GM12878 (cell line): ENCODE measurements at regions not wholly inside any gene's neighbourhood (a gene's known extent, or its start where the extent isn't known, plus 50 kb on each side); places are given as distances from the start of the nearest gene placed in this dataset.

ENCODE experiments used
- ATAC-seq: fragments of 200-7000 bp; cut with Tn5 transposase; 3 replicates; pipeline ENCODE4 v1.9.1; 2020; ENCODE audit warnings: mild to moderate bottlenecking, moderate library complexity
- BruUV-seq: library from RNA; stranded (reverse); fragments of 400-500 nt; replicated peaks from 2 replicates; lab custom pipeline; 2021; lab: Mats Ljungman, UMichigan
- CTCF ChIA-PET: fragments of 300-600 bp; sonication (Branson Sonifier 250); formaldehyde crosslinking; extraction: SDS; loops from one replicate; lab custom pipeline; 2021; ENCODE audit warnings: inconsistent platforms; lab: Yijun Ruan, JAX
- POLR2A ChIA-PET: fragments of 350-600 bp; formaldehyde crosslinking; extraction: SDS; loops from one replicate; lab custom pipeline; 2021; ENCODE audit warnings: inconsistent platforms; lab: Charles Lee
- RAD21 ChIA-PET: fragments of 300-600 bp; sonication (Branson Sonifier 250); formaldehyde crosslinking; loops from one replicate; lab custom pipeline; 2023; ENCODE audit warnings: antibody characterized with exemption; ENCODE audit not compliant: unreplicated experiment; lab: Charles Lee
- SMC1A ChIA-PET: fragments of 300-600 bp; sonication (Branson Sonifier 250); formaldehyde crosslinking; loops from one replicate; lab custom pipeline; 2023; ENCODE audit not compliant: unreplicated experiment, uncharacterized antibody; lab: Charles Lee
- DNase-seq: peaks from one replicate; pipeline ENCODE4 v3.0.0-alpha.2; 2011; ENCODE audit warnings: low read depth, low spot score
- FAIRE-seq: peaks from 3 replicates; lab custom pipeline; 2011; peaks lifted over from hg19 to GRCh38; lab: Jason Lieb, UNC
- H2AFZ ChIP-seq: 2 replicates; pipeline ENCODE4 v1.6.0; 2011; ENCODE audit warnings: low read depth, low read length, control low read depth; ENCODE audit not compliant: control insufficient read depth
- H3K27ac ChIP-seq: 2 replicates; pipeline ENCODE4 v1.5.1; 2011; ENCODE audit warnings: control low read depth; ENCODE audit not compliant: control insufficient read depth, insufficient read depth
- H3K27me3 ChIP-seq, 2 experiments: replicated peaks in 1 of 2; 2 replicates each; pipeline versions ENCODE4 v1.6.0 to v1.6.1; 2011; ENCODE audit warnings: low read length in 1 of 2; ENCODE audit not compliant: control insufficient read depth in 2 of 2, insufficient read depth in 2 of 2
- H3K36me3 ChIP-seq, 2 experiments: 2 replicates each; pipeline ENCODE4 v1.5.1; 2011; ENCODE audit warnings: low read length in 1 of 2; ENCODE audit not compliant: control insufficient read depth in 2 of 2, insufficient read depth in 2 of 2
- H3K4me1 ChIP-seq: 2 replicates; pipeline ENCODE4 v1.6.1; 2011; ENCODE audit warnings: mild to moderate bottlenecking, low read length, moderate library complexity, mixed read lengths; ENCODE audit not compliant: control insufficient read depth, insufficient read depth
- H3K4me2 ChIP-seq: 2 replicates; pipeline ENCODE4 v1.6.0; 2011; ENCODE audit warnings: control low read depth; ENCODE audit not compliant: control insufficient read depth, insufficient read depth
- H3K4me3 ChIP-seq: fragments of 200-600 bp; sonication (generic); 2 replicates; pipeline ENCODE4 v1.5.1; 2016
- H3K79me2 ChIP-seq: 2 replicates; pipeline ENCODE4 v1.6.0; 2011; ENCODE audit warnings: low read length; ENCODE audit not compliant: control insufficient read depth, insufficient read depth
- H3K9ac ChIP-seq: 2 replicates; pipeline ENCODE4 v1.8.0; 2011; ENCODE audit warnings: low read length, control low read depth, mixed read lengths; ENCODE audit not compliant: control insufficient read depth, insufficient read depth
- H3K9me3 ChIP-seq: replicated peaks from 3 replicates; pipeline ENCODE4 v1.5.1; 2011; ENCODE audit warnings: mild to moderate bottlenecking, low read length; ENCODE audit not compliant: control insufficient read depth, insufficient read depth
- H4K20me1 ChIP-seq: 2 replicates; pipeline ENCODE4 v1.6.0; 2011; ENCODE audit not compliant: control insufficient read depth, insufficient read depth
- ASH2L ChIP-seq: fragments of 300-600, 200-600 bp; sonication (generic); IDR thresholded peaks from 2 replicates; pipeline ENCODE4 v1.6.1; 2017; ENCODE audit warnings: low read depth, mild to moderate bottlenecking, borderline replicate concordance
- ESRRA ChIP-seq: IDR thresholded peaks from 2 replicates; pipeline ENCODE4 v1.6.1; 2012; ENCODE audit warnings: mild to moderate bottlenecking, low read length, improper control_type of control experiment
- IKZF2 ChIP-seq, 2 experiments: fragments of 450-650 bp; IDR thresholded peaks; 2 replicates each; pipeline ENCODE4 v1.6.1; 2017; ENCODE audit warnings: mild to moderate bottlenecking in 2 of 2, moderate library complexity in 2 of 2
- MYC ChIP-seq: IDR thresholded peaks from 2 replicates; pipeline ENCODE4 v1.6.1; 2011; ENCODE audit warnings: mild to moderate bottlenecking, low read length, moderate library complexity, inconsistent platforms; ENCODE audit not compliant: insufficient read depth, insufficient replicate concordance, insufficient read length, severe bottlenecking
- NFYB ChIP-seq: IDR thresholded peaks from 2 replicates; pipeline ENCODE4 v1.6.1; 2011; ENCODE audit warnings: low read depth, mild to moderate bottlenecking, low read length, improper control_type of control experiment, moderate library complexity; ENCODE audit not compliant: insufficient read depth
- RELA ChIP-seq: fragments of 450-650 bp; IDR thresholded peaks from 2 replicates; pipeline ENCODE4 v1.8.0; 2014; ENCODE audit warnings: borderline replicate concordance; ENCODE audit not compliant: partially characterized antibody
- RFX5 ChIP-seq: IDR thresholded peaks from 2 replicates; pipeline ENCODE4 v1.6.1; 2011; ENCODE audit warnings: low read depth, low read length, improper control_type of control experiment
- SREBF1 ChIP-seq: IDR thresholded peaks from 2 replicates; pipeline ENCODE4 v1.6.1; 2012; ENCODE audit warnings: mild to moderate bottlenecking, low read length
- SREBF2 ChIP-seq: IDR thresholded peaks from 2 replicates; pipeline ENCODE4 v1.6.1; 2012; ENCODE audit warnings: mild to moderate bottlenecking, low read length
- STAT3 ChIP-seq: IDR thresholded peaks from 2 replicates; pipeline ENCODE4 v1.6.1; 2011; ENCODE audit warnings: low read depth, low read length, improper control_type of control experiment
- WGBS: methylation state at CpG from one replicate; pipeline ENCODE4 v1.1.6; 2016; ENCODE audit warnings: low lambda C conversion rate; ENCODE audit not compliant: insufficient replicate concordance, insufficient coverage; ENCODE audit errors: missing lambda C conversion rate; 5-methylcytosine and 5-hydroxymethylcytosine counted together
- in situ Hi-C: fragments of 300-500 bp; cut with MboI; formaldehyde crosslinking; loops from 9 replicates; pipeline ENCODE4 v1.14.3; 2018; ENCODE audit warnings: mixed read lengths
- intact Hi-C: fragments of 100-400 bp; cut with micrococcal nuclease; formaldehyde crosslinking; loops from one replicate; pipeline ENCODE4 v1.14.2; 2022; ENCODE audit not compliant: unreplicated experiment
- TF ChIP-seq, protein P1 (sequence below): fragments of 450-650 bp; IDR thresholded peaks from 2 replicates; pipeline ENCODE4 v1.6.1; 2016; ENCODE audit warnings: mild to moderate bottlenecking
- TF ChIP-seq, protein P2 (sequence below): fragments of 450-650 bp; IDR thresholded peaks from 2 replicates; pipeline ENCODE4 v1.6.1; 2017; ENCODE audit warnings: antibody characterized with exemption, mild to moderate bottlenecking, moderate library complexity

DNA sequence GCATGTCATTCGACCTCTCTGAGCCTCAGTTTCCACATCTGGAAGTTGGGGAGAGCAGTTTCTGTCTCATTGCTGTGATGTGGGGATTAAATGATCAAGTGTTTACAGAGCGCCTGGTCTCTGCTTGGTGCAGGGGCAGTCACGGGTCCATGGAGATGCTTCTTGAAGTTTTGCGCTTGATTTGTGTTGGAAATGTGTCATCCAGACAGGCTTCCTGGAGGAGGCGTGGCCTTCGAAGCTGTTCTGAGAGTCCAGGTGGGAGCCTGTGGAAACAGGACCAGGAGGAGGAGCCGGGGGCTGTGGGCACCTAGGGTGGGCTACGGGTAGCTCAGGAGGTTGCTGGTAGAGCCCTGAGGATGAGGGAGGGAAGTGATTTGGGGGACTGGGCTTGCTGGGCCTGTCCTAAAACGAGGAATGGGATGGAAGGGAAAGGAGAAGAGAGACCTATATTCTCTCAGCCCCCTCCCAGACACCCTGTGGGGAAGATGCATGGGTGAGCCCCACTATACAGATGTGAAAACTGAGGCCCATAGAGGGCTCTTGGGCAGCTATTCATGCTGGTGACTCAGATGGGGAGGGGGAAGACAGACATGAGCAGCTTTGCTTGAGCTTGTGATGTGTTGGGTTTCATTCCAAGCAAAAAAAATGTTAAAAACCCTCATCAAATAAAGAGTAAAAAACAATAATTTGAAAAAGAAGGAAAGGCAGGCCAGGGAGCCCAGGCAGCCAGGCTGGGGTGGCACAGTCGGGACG is 107.2 kb upstream of the WNT4 start:
- H3K4me2 ChIP-seq = no peak overlapping the region
- H3K27ac ChIP-seq = no peak overlapping the region
- SMC1A ChIA-PET = no interaction called here
- no peak overlapping the region for H2AFZ ChIP-seq
- no peak for FAIRE-seq
- TF ChIP-seq STAT3 (no peak), ASH2L (no peak), ESRRA (no peak)
- TF ChIP-seq, protein P1, sequence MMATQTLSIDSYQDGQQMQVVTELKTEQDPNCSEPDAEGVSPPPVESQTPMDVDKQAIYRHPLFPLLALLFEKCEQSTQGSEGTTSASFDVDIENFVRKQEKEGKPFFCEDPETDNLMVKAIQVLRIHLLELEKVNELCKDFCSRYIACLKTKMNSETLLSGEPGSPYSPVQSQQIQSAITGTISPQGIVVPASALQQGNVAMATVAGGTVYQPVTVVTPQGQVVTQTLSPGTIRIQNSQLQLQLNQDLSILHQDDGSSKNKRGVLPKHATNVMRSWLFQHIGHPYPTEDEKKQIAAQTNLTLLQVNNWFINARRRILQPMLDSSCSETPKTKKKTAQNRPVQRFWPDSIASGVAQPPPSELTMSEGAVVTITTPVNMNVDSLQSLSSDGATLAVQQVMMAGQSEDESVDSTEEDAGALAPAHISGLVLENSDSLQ = no peak
- TF ChIP-seq, all 136 proteins: peak for 0
- ChIA-PET CTCF (interaction anchor here (1.1 kb wide), 1 partner anchor 79 kb away, joined by 3 read pairs; no protein-coding TSS in a partner anchor), POLR2A (no interaction called here), RAD21 (no interaction called here)
- peaks cover 0 to 8% of the 10 kb centered on the region in 2 experiments; a peak in 3 of 4 replicates for H3K27me3 ChIP-seq
- H3K9me3 ChIP-seq = no peaks in the 10 kb centered on the region
- H3K4me1 ChIP-seq = no peaks in the 10 kb centered on the region
- no peaks in the 10 kb centered on the region for H3K36me3 ChIP-seq
- intact Hi-C loops (no loop called here), in situ Hi-C loops (no loop called here)
- ATAC-seq (no peak), DNase-seq (no peak)
- no TSS peak for BruUV-seq
- no peak overlapping the region for H3K4me3 ChIP-seq
- no peaks in the 10 kb centered on the region for H3K79me2 ChIP-seq
- no peak overlapping the region for H3K9ac ChIP-seq
- H4K20me1 ChIP-seq = 0 out of 2 replicates have a peak, but pooled peaks cover 3% of the 10 kb centered on the region
- 19% methylated on average over 11 of the region's 11 CpGs for WGBS

DNA sequence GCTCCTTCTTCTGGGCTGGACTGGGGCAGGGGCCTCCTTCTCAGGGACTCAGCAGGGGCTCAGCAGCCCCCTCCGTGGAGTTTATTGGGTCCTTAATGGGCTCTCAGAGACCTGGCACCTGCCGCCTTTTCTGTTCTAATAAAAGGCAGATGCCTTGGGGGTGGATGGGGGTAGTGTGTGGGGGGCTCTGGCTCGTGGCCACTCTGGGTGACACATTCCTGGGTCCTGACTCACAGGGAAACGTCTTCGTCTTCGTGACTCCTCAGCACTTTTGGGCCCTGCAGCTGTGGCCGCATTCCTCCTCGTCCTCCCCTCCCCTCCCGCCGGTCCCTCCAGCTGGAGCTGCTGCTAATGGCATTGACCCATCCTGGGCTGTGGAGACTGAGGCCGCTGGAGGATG is 107.8 kb upstream of the WNT4 start:
- RAD21 ChIA-PET = no interaction called here
- DNase-seq (no peak), FAIRE-seq (no peak), ATAC-seq (no peak)
- Histone ChIP-seq H3K9me3 (no peaks in the 10 kb centered on the region), H4K20me1 (0 out of 2 replicates have a peak, but pooled peaks cover 3% of the 10 kb centered on the region), H3K4me3 (no peak overlapping the region), H3K27me3 (peaks cover 0 to 8% of the 10 kb centered on the region in 2 experiments; a peak in 3 of 4 replicates), H3K9ac (no peak overlapping the region), H2AFZ (no peak overlapping the region), H3K36me3 (no peaks in the 10 kb centered on the region), H3K79me2 (no peaks in the 10 kb centered on the region), H3K4me1 (no peaks in the 10 kb centered on the region), H3K27ac (no peak overlapping the region), H3K4me2 (no peak overlapping the region)
- CTCF ChIA-PET = no interaction called here
- intact Hi-C loops (no loop called here), in situ Hi-C loops (no loop called here)
- SMC1A ChIA-PET = no interaction called here
- 27% methylated on average over 4 of the region's 11 CpGs for WGBS
- POLR2A ChIA-PET = no interaction called here
- no TSS peak for BruUV-seq
- TF ChIP-seq MYC (no peak), SREBF2 (no peak), SREBF1 (no peak), RFX5 (no peak), NFYB (no peak), IKZF2 (IDR thresholded peaks at IDR 0.05) (no peak), RELA (no peak)
- TF ChIP-seq, protein P2, sequence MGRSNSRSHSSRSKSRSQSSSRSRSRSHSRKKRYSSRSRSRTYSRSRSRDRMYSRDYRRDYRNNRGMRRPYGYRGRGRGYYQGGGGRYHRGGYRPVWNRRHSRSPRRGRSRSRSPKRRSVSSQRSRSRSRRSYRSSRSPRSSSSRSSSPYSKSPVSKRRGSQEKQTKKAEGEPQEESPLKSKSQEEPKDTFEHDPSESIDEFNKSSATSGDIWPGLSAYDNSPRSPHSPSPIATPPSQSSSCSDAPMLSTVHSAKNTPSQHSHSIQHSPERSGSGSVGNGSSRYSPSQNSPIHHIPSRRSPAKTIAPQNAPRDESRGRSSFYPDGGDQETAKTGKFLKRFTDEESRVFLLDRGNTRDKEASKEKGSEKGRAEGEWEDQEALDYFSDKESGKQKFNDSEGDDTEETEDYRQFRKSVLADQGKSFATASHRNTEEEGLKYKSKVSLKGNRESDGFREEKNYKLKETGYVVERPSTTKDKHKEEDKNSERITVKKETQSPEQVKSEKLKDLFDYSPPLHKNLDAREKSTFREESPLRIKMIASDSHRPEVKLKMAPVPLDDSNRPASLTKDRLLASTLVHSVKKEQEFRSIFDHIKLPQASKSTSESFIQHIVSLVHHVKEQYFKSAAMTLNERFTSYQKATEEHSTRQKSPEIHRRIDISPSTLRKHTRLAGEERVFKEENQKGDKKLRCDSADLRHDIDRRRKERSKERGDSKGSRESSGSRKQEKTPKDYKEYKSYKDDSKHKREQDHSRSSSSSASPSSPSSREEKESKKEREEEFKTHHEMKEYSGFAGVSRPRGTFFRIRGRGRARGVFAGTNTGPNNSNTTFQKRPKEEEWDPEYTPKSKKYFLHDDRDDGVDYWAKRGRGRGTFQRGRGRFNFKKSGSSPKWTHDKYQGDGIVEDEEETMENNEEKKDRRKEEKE = no peak
